Activated CD8-positive, alpha-beta memory T cell treated with anti-CD3 and anti-CD28 coated beads, Interleukin-2, amount 50 U/mL, for 1 hour (primary cell): ENCODE measurements at regions not wholly inside any gene's neighbourhood (a gene's known extent, or its start where the extent isn't known, plus 50 kb on each side); places are given as distances from the start of the nearest gene placed in this dataset.
"Not testable (repeated sequence)": the region's sequence is repeated elsewhere in the genome, so short reads cannot be mapped to it uniquely, and the experiment has no call there.

Source experiments
- DNase-seq: peaks from one replicate; pipeline ENCODE4 v3.0.0-alpha.2; 2020; ENCODE audit errors: extremely low read depth

DNA sequence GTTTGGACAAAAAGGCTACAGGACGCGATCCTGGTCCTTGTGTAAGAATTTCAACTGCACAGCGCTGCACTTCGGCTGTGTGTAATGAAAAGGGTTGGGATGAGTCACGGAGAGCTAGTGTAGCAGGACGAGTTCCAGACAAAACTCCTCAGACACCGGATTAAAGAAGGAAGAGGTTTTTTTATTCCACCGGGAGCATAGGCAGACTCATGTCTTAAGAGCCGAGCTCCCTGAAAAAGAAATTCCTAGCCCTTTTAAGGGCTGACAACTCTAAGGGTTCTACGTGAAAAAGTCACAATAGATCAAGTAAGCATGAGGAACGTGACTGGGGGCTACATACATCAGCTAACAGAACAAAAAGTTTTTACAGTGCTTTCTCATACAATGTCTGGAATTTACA, 54.8 kb upstream of the FAM90A1 start:
- not testable (repeated sequence) for DNase-seq

DNA sequence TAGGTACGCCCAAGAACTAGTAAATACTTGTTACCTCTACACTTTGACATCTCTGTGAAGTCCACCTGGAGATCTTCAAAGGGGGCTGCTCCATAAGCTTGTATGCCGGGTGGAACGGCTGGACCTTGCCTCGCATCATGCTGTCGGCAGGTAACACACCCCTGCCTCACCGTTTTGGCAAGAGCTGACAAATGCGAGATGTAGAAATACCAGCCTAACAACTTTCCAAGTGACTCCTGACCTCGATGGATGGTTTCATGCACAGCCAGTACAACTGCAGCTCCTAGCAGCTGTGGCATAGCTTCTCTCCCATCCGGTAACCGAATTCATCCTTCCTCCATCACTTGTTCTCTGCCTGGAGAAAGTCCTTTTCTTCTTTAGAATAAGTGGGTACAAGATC, 58.3 kb upstream of the FAM90A1 start:
- not testable (repeated sequence) for DNase-seq

DNA sequence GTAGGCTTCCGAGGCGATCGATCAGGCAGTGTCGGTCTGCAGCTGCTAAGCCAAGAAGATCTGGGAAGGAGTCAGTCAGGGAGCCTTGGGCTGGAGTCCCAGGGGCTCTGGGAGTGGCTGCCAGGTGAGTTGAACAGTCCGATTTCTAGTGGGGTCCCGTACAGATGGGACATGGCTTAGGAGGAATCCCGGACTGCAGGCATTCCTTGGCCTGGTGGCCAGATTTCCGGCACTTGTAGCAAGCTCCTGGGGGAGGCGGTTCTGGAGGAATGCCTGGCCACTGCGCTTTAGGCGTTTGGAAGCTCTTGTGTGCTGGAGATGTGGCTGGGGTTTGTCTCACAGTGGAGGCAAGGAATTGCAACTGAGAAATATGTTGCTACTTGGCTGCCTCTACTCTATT, 64.3 kb upstream of the FAM90A1 start:
- not testable (repeated sequence) for DNase-seq

DNA sequence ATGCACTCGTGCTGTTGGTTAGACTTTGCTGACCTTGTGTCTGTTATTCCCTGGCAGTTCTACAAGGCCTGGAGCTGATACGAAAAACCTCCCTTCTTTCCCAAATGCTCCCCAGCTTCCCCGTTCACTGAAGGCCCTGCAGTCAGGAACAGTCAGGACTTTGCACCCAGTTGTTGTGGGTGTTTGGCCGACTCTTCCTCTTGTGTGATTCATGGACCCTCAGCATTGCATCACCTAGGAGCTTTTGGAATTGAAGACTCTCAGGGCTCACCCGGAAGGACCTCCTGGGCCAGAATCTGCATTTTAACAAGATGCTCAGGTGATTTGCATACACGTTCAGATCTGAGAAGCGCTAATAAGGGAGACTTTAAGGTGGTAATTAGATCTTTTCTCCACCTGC, 67.2 kb upstream of the FAM90A1 start:
- not testable (repeated sequence) for DNase-seq

DNA sequence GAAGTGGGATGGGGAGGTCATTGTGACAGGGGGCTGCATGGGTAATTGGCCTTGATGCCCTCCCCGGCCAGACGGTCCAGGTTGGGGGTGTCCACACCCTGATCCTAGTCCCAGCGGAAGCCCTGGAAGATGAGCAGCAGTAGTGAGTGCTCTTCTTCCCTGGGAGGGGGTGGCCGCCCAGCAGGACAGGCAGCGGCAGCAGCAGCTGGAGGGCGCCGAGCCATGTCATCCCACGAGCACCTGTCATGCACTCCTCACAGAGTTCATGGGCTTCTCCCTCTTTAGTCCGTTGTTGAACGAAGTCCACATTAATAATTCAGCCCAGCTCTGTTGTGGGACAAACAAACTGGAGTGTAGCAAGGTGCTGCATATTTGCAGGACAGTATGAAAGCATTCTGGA, 81.2 kb upstream of the FAM90A1 start:
- DNase-seq: not testable (repeated sequence)

DNA sequence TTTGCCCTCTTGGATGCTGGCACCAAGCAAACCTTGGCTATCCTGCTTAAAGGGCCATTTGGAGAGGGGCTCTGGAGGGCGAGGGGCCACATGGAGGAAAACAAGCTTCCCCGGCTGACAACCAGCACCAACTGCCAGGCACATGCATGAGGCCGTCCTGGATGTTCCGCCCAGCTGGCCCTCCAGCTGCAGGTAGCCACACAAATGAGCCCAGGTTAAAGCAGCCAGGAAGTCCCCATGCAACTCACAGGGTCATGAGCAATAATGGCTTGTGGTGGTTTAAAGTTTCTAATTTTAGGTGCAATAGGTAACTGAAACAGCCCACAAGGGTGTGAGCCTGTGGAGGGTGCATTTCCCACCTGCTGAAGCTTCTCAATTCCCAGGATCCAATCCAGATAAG, 88.6 kb upstream of the FAM90A1 start:
- not testable (repeated sequence) for DNase-seq

DNA sequence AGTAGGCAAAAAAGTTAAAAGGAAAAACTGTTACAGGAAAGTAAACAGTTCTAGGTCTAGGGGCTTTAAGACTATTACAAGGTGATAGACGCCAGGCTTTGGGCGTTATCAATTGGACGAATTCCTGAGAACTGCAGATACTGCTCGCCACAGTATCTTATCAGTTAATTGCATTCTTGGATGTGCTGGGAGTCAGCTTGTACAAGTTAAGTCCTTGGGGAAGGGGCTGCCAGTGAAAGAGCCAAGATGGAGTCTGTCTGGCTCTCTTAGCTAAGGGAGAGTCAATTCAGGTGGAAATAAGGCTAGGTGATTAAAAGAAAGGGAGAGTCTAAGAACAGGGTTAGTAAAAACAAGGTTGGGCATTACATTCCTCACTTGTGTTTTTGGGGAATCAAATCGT, 90.3 kb upstream of the FAM90A1 start:
- DNase-seq: not testable (repeated sequence)

DNA sequence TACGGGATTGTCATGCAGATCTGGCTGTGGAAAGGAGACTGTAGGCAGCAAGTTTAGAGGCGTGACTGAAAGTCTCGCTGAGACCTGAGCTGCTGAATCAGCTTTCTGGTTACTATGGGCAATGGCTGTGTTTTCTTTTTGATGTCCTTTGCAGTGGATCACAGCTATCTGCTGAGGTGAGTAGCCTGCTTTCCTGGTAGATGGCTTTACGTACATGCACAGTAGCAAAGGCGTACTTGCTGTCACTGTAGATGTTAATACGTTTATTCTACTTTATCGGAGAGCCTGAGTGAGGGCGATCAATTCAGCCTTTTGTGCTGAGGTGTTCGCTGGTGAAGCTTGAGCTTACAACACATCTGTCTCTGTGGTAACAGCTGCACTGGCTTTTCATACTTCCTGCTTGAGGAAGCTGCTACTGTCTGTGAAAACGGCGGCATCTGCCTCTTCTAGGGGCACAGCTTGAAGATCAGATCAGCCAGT, 92.9 kb upstream of the FAM90A1 start:
- peak; percentile 9 for DNase-seq

DNA sequence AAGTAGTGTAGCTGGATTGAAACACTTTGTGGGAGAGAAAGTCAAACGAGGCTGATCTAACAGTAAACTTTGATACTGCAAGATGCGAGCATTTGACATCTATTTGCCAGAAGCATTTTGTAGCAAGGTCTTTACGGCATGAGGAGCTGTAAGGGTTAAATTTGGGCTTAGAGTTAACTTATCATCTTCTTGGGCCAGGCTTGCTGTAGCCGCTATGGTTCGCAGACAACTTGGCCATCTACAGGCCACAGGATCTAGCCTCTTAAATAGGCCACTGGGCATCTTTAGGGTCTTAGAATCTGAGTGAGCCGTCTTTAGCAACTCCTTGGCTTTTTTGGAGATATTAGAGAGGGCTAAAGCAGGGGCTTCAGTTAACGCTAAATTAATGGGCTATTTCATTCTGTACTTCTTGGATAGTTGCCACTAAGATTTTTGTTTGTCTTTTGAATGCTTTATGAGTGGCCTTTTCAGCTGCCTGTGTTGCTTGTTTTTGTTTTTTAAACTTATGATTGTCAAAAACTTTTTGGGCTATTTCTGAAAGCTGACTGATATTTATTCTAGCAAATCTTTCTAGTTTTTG, 93.5 kb upstream of the FAM90A1 start:
- not testable (repeated sequence) for DNase-seq

DNA sequence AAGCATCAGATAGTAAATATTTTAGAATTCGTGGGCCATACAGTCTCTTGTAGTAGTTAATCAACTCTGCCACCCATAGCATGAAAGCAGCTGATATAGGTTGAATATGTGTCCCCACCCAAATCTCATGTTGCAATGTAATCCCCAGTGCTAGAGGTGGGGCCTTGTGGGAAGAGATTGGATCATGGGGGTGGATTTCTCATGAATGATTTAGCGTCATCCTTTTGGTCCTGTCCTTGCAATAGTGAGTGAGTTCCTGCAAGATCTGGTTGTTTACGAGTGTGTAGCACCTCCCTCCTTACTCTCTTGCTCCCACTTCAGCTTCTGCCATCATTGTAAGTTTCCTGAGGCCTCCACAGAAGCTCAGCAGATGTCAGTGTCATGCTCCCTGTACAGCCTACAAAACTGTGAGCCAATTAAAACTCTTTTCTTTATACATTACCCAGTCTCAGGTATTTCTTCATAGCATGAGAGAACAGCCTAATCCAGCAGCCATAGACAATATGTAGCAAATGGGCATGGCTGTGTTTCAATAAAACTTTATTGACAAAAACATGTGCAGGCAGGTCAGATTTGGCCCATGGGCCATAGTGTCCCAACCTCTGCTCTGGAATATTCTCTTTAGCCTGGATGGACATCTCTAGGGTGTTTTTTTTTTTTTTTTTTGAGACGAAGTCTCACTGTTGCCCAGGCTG, 97.9 kb upstream of the FAM90A1 start:
- DNase-seq: not testable (repeated sequence)

DNA sequence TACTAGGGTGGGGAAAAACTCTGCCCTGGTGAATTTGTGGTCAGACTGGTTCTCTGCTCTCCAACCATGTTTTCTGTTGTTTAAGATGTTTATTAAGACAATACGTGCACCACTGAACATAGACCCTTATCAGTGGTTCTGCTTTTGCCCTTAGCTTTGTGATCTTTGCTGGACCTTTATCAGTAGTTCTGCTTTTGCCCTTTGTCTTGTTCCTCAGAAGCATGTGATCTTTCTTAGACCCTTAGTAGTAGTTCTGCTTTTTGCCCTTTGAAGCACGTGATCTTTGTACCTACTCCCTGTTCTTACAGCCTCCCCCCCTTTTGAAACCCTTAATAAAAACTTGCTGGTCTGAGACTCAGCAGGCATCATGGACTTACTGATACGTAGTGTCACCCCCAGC, 101.4 kb upstream of the FAM90A1 start:
- DNase-seq: not testable (repeated sequence)

DNA sequence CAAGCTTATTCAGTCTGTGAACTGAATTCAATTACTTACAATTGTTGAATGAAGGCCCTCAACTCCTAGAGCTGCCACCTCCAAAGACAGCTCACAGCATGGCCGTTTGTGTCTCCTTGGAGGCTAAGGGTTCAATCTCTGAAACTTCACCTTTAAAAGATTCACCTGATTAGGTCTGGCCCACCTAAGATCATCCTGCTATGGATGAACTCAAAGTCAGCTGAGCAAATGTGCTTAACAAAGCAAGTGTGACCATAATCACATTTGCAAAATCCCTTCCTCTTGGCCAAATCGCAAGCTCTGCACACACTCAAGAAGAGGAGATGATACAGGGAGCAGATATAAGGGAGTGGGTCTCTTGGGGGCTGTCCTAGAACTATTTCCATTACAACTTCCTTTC, 105.0 kb upstream of the FAM90A1 start:
- not testable (repeated sequence) for DNase-seq

DNA sequence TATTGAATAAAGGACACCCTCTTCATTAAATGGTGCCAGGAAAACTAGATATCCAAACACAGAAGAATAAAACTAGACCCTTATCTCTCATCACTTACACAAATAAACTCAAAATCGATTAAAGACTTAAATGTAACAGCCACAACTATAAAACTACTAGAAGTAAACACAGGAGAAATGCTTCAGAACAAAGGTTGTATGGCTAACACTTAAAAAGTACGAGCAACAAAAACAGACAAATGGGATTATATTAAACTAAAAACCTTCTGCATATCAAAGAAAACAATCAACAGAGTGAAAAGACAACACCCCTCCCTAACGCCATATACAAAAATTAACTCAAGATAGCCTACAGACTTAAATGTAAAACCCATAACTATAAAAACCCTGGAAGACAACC, 104.7 kb upstream of the CLEC6A start:
- DNase-seq: not testable (repeated sequence)

DNA sequence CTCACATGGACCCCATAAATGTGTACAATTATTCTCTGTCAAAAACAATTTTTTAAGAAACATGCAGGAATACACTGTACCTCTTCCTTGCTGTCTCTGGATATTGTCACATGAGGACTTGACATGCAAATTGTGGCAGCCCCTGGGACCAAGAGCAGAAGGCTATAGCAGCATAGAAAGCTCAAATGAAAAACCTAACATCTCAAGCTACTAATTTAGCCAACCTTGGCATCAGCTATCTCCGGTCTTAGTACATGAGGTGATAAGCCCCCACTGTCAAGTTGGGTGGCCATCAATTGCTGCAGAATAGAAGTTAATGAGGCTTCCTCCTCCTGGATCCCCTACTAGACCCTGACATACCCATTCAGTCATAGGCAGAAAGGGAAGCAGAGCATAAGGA, 101.0 kb upstream of the CLEC6A start:
- not testable (repeated sequence) for DNase-seq

DNA sequence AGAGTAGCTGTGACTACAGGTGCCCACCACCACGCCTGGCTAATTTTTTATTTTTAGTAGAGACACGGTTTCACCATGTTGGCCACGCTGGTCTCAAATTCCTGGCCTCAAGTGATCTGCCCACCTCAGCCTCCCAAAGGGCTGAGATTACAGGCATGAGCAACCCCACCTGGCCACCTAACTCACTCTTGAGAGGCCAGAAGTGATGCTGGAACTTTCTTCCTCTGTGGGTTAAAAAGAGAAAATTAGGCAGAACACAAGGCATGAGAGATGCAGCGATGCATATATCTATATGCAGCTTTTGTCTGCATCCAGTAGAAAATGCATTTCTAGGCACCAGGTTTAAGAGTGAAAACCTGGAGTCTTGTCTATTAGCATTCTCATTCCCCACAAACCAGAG, 100.2 kb upstream of the CLEC6A start:
- DNase-seq: not testable (repeated sequence)

DNA sequence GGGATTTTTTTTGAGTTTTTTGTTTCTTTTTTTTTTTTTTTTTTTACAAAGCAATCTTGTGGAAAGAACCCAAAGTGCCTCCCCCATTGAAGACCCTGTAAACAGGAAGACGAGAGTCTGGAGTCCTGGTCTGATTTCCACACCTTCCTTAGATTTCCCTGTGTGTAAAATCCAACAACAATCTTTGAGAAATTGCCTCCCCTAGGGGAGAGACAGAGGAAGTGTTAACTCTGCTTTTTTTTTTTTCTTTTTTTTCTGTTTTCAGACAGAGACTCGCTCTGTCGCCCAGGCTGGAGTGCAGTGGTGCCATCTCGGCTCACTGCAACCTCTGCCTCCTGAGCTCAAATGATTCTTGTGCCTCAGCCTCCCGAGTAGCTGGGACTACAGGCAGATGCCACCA, 82.0 kb upstream of the CLEC6A start:
- not testable (repeated sequence) for DNase-seq

DNA sequence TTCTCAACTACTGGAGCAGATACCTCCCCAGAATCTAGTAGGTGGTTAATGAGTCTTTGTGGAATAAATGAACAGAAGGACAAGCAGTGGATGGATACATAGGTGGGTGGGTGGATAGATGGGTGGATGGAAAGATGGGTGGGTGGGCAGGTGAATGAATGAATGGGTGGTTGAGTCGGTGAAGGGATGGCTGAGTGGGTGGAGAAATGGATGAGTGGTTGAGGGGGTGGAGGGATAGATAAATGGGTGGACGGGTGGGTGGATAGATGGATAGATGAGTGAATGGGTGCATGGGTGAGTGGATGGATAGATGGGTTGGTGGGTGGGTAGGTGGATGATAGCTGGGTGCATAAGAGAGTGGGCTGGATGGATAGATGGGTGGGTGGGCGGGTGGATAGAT, 80.6 kb upstream of the CLEC6A start:
- not testable (repeated sequence) for DNase-seq

DNA sequence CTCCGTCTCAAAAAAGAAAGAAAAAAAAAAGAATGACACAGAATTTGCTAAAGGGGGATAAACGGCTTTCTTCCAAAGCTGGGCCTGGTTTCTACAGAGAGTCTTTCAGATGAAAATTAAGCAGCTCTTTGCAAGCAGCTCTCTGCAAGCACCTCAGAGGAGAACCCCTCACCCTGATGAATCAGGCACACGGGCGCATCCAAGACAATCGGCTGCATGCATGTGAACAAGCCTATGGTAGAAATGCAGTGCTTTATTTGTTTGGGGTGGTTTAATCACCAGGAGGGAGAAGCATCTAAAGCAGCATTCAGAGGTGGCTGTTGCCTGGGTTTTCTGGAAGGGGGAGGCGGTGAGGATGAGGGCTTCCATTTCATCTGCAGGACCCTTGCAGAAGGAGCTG, 78.0 kb upstream of the CLEC6A start:
- DNase-seq: not testable (repeated sequence)

DNA sequence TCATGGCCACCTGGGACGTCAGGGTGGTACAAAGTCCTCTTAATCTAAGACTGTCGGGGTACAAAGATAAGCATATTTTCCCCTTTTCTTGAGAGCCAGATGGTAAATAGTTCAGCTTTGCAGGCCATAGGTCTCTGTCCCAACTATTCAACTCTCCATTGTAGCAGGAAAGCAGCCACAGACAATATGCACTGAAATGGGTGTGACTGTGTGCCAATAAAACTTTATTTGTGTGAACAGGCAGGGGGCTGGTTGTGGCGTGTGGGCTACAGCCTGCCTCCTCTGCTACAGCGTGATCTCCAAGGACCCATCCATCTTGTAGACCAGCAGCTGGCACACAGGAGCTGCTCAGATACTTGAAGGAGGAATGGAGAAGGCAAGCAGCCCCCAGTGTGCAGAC, 73.2 kb upstream of the CLEC6A start:
- not testable (repeated sequence) for DNase-seq

DNA sequence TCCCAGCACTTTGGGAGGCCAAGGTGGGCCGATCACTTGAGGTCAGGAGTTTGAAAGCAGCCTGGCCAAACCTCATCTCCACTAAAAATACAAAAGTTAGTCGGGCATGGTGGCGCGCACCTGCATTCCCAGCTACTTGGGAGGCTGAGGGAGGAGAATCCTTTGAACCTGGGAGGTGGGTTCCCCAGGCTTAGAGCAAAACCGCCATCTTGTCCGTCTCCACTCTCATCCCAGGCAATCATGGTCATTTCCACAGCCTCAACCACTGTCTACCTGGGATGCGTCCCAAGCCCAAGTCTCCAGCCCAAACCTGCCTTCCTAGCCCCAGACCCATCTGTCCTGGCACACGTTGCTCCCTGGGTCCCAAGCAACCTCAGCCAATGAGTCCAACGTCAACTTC, 71.1 kb upstream of the CLEC6A start:
- DNase-seq: not testable (repeated sequence)

DNA sequence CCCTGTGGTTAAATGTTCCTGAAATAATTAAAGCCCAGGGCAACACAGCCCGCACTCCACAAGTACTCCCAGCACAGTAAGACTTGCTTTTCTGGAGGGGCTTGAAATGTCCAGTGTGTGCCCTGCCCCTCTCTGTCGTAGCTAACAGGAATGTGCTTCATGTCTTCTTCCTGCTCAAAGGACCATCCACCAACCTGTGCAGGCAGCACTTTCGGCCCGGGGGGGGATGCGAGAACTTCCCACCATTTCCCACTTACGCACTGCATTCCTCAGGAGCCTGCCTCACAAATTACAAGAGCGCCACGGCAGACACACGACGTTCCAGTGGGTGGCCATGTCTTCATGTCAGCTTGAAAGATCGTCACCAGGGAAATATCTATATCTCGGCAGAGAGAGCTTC, 70.3 kb upstream of the CLEC6A start:
- DNase-seq: not testable (repeated sequence)

DNA sequence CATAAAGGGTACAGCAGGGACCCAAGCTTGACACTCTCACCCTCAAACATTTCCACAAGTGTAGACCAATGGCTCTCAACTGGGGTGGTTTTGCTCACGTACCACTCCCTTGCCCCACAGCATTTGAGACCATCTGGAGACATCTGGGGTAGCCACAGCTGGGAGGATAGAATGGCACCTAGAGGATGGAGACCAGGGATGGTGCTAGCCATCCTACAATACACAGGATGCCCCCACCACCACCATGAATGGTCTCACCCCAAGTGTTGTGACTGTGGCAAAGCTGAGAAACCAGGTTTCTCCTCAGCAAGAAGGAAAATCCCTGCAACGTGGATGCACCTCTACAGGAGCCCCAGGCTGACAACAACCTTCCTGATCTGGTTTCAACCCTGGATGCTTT, 69.1 kb upstream of the CLEC6A start:
- not testable (repeated sequence) for DNase-seq

DNA sequence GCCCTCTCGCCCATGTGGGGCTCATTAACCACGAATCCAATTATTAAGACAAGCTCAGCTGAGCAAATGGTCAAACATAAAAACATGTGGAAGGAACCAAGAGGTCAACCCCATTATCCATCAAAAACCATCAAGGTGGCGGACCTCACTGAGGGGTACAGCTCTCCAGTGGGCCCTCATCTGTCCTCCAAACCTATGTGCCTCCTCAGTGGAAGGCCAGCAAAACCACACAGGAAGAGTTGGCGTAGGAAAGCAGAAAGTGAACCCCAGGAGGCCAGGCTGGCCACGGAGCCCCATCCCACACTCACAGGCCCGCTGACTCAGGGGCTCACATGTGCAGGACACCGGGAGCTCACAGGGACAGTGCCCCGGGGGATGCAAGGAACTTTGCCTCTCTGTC, 66.5 kb upstream of the CLEC6A start:
- not testable (repeated sequence) for DNase-seq
